ENCODE measurements at regions not wholly inside any gene's neighbourhood (a gene's known extent, or its start where the extent isn't known, plus 50 kb on each side); places are given as distances from the start of the nearest gene placed in this dataset.

DNA sequence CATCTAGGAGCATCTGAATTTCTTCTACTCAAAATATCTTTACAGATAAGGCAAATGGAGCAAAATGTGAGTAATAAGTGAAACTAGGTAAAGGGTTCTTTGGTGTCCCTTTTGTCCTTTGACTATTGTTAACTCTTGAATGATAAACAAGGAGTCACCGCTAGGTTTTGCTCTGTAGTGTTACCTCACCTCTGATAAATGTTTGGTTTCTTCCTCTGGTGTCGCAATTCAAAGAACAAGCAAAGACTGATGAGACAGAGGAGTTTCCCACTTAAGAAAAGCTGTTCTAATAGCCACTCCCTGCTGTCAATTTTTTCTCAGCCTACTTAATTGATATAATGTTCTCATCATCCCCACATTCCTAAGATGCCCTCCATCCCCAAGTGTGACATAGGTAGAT is 925.9 kb downstream of the IGSF11 start:
- H4K8ac ChIP-seq (ENCODE audit: extremely low read depth, insufficient read depth, low read length) = no peak overlapping the region
- no peaks in the 10 kb centered on the region for H4K20me1 ChIP-seq (replicated peaks in 1 of 2; ENCODE audit: control insufficient read depth in 1 of 2, insufficient read depth in 2 of 2, low read length in 2 of 2)
- no peak overlapping the region for H2AK5ac ChIP-seq (ENCODE audit: low read depth, low read length)
- no peak overlapping the region for H2BK20ac ChIP-seq (ENCODE audit: low read length)
- H3K4me1 ChIP-seq (replicated peaks in 1 of 4; ENCODE audit: control insufficient read depth in 3 of 4, insufficient read depth in 4 of 4, low read length in 3 of 4) = peaks cover 0 to 7% (median 3%) of the 10 kb centered on the region in 4 experiments; a peak in 3 of 7 replicates
- H3K36me3 ChIP-seq (ENCODE audit: control insufficient read depth in 2 of 4, insufficient read depth in 4 of 4, low read length in 3 of 4) = no peaks in the 10 kb centered on the region
- no peak overlapping the region for H3K18ac ChIP-seq (ENCODE audit: extremely low read depth, low read length)
- H3K27me3 ChIP-seq (replicated peaks in 1 of 4; ENCODE audit: control insufficient read depth in 3 of 4, extremely low read depth in 1 of 4, insufficient read depth in 3 of 4, low read length in 3 of 4) = no peaks in the 10 kb centered on the region
- no peak overlapping the region for H4K91ac ChIP-seq (replicated peaks; ENCODE audit: insufficient read length, low read length)
- no peak overlapping the region for H2BK15ac ChIP-seq (ENCODE audit: low read length)
- TF ChIP-seq, protein P1, sequence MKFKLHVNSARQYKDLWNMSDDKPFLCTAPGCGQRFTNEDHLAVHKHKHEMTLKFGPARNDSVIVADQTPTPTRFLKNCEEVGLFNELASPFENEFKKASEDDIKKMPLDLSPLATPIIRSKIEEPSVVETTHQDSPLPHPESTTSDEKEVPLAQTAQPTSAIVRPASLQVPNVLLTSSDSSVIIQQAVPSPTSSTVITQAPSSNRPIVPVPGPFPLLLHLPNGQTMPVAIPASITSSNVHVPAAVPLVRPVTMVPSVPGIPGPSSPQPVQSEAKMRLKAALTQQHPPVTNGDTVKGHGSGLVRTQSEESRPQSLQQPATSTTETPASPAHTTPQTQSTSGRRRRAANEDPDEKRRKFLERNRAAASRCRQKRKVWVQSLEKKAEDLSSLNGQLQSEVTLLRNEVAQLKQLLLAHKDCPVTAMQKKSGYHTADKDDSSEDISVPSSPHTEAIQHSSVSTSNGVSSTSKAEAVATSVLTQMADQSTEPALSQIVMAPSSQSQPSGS (IDR thresholded peaks at IDR 0.05; ENCODE audit: low read length) = no peak
- TF ChIP-seq CEBPB (IDR thresholded peaks at IDR 0.05; ENCODE audit: low read depth, low read length) = peak; percentile 68
- TF ChIP-seq SP2 (IDR thresholded peaks at IDR 0.05; ENCODE audit: low read length) = no peak
- FAIRE-seq (no peak), DNase-seq (ENCODE audit: low read depth in 1 of 2, low spot score in 2 of 2) (no peak)
- no peak overlapping the region for H3K4me3 ChIP-seq (ENCODE audit: extremely low read depth in 1 of 4, insufficient read depth in 2 of 4, low read depth in 3 of 4, low read length in 4 of 4)
- H4K5ac ChIP-seq (ENCODE audit: insufficient read length, low read depth, low read length) = no peak overlapping the region
- POLR2A ChIA-PET (ENCODE audit: partially characterized antibody) = no interaction called here
- H3K9me3 ChIP-seq (ENCODE audit: insufficient read depth in 2 of 2, low read depth in 1 of 2, low read length in 1 of 2) = no peaks in the 10 kb centered on the region
- H3K23ac ChIP-seq (ENCODE audit: insufficient read length) = no peak overlapping the region
- H3K23me2 ChIP-seq (ENCODE audit: low read depth, low read length) = no peaks in the 10 kb centered on the region
- no peak overlapping the region for H3K4me2 ChIP-seq (ENCODE audit: insufficient read depth in 1 of 2, low read depth in 2 of 2, low read length in 2 of 2)
- no peak overlapping the region for H2BK120ac ChIP-seq (replicated peaks; ENCODE audit: low read depth, low read length)
- H3K14ac ChIP-seq (ENCODE audit: insufficient read length) = no peak overlapping the region
- H3K9ac ChIP-seq (replicated peaks in 1 of 4; ENCODE audit: extremely low read depth in 1 of 4, low read depth in 3 of 4, low read length in 3 of 4) = no peak overlapping the region
- H3K27ac ChIP-seq (ENCODE audit: low read depth, low read length) = no peak overlapping the region
- CTCF ChIA-PET (ENCODE audit: partially characterized antibody) = no interaction called here
- H3K79me1 ChIP-seq (ENCODE audit: low read depth, low read length) = no peaks in the 10 kb centered on the region
- H3K4ac ChIP-seq (replicated peaks; ENCODE audit: insufficient read length, low read depth, low read length) = no peak overlapping the region
- no peak overlapping the region for H2BK12ac ChIP-seq (ENCODE audit: low read depth, low read length)
- no peaks in the 10 kb centered on the region for H3K79me2 ChIP-seq (ENCODE audit: control insufficient read depth in 1 of 2, insufficient read depth in 2 of 2, low read length in 2 of 2)
- H3K56ac ChIP-seq (replicated peaks; ENCODE audit: insufficient read length, low read depth, low read length) = no peak overlapping the region
- 0 out of 2 replicates have a peak overlapping the region, but pooled peaks have one; percentile 40 for H2AFZ ChIP-seq (ENCODE audit: low read length)
- WGBS, 2 experiments (ENCODE audit: extremely low coverage in 1 of 2, insufficient coverage in 1 of 2, insufficient read length in 1 of 2, insufficient replicate concordance in 2 of 2, low coverage in 1 of 2, low lambda C conversion rate in 2 of 2, missing lambda C conversion rate in 1 of 2) = 62% methylated on average over 2 of the region's 2 CpGs; no CpG with 5 or more reads in 1 of the 2 experiments
- H2BK5ac ChIP-seq (ENCODE audit: low read depth, low read length) = no peak overlapping the region
